GM12875 (cell line): ENCODE measurements at regions not wholly inside any gene's neighbourhood (a gene's known extent, or its start where the extent isn't known, plus 50 kb on each side); places are given as distances from the start of the nearest gene placed in this dataset.

Source experiments
- H3K4me3 ChIP-seq: one replicate; pipeline ENCODE4 v1.5.1; 2011; ENCODE audit warnings: low read depth, low read length, control low read depth
- TF ChIP-seq, protein P1 (sequence below): IDR thresholded peaks from 2 replicates; pipeline ENCODE4 v1.5.1; 2011; ENCODE audit warnings: low read depth, mild to moderate bottlenecking, control low read depth, inconsistent platforms, low read length, moderate library complexity, borderline replicate concordance; ENCODE audit not compliant: insufficient read depth

DNA sequence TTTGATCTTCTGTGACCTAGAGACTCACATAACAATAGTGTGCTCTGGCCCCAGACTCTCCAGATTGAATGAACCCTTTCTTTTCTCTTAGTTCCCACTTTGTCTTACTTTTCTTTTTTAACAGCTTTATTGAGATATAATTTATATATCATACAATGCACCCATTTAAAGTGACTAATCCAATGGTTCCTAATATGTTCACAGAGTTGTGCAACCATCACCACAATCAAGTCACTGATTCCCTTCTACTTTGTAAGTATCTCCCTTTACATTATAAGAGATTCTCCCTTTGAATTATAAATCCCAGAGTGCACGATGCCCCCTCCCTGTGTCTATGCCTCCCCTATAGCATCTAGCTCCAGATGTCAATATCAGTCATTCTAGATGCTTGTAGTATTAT, 172.4 kb downstream of the HINT1 start:
- H3K4me3 ChIP-seq: no peak overlapping the region
- TF ChIP-seq, protein P1, sequence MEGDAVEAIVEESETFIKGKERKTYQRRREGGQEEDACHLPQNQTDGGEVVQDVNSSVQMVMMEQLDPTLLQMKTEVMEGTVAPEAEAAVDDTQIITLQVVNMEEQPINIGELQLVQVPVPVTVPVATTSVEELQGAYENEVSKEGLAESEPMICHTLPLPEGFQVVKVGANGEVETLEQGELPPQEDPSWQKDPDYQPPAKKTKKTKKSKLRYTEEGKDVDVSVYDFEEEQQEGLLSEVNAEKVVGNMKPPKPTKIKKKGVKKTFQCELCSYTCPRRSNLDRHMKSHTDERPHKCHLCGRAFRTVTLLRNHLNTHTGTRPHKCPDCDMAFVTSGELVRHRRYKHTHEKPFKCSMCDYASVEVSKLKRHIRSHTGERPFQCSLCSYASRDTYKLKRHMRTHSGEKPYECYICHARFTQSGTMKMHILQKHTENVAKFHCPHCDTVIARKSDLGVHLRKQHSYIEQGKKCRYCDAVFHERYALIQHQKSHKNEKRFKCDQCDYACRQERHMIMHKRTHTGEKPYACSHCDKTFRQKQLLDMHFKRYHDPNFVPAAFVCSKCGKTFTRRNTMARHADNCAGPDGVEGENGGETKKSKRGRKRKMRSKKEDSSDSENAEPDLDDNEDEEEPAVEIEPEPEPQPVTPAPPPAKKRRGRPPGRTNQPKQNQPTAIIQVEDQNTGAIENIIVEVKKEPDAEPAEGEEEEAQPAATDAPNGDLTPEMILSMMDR: no peak

DNA sequence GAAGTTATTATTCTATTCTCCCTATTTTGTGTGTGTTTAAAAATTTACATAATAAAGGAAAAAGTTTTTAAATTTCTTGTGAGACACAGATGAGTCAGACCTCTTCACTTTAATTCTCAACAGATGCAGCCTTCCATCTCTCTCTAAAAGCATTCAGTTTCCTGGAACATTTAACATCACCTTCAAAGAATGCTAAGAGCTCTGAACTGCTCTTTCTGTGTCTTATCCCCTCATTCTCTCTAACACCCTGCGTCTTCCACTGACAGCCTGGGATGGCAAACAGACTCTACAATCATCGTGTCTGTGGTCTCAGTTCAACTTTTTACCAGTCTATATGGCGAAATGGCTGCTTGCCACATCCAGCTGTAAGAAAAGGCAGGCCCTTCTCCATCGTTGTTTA, 173.0 kb downstream of the HINT1 start:
- no peak overlapping the region for H3K4me3 ChIP-seq
- TF ChIP-seq, protein P1: no peak

DNA sequence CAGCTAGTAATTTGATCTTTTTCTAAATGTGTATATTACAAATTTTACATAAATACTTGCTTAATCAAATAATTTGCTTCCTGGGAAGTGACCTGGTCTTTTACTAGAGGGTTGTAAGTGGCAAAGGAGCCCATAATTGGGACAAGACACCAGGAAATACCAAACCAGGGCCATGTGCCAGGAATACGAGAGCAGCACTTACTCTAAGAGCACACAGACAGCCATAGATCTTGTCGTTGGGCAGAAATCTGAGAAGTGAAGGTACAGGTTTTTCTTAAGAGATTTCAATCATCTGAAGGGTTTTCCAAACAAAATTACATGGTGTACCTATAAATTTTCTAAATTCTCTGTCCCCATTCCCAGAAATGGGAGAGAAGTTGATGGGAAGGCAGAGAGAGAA, 179.3 kb downstream of the HINT1 start:
- TF ChIP-seq, protein P1: no peak
- H3K4me3 ChIP-seq: no peak overlapping the region

DNA sequence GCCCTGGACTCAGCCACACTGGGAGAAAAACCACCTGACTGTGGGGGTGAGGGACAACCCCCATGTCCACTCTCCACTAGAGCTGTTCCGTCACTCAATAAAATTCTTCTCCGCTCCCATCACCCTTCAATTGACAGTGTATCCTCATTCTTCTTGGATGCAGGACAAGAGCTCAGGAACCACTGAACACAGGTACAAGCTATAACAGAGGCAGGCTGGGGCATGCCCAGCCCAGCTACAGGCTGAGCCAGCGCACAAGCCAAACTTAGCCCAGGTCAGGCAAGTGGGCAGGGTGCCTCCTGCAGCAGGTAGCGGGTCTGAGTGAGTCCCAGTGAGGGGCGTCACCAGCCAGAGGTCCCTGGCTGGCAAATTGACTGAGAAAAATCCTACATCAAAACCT, 183.4 kb downstream of the HINT1 start:
- TF ChIP-seq, protein P1: no peak

DNA sequence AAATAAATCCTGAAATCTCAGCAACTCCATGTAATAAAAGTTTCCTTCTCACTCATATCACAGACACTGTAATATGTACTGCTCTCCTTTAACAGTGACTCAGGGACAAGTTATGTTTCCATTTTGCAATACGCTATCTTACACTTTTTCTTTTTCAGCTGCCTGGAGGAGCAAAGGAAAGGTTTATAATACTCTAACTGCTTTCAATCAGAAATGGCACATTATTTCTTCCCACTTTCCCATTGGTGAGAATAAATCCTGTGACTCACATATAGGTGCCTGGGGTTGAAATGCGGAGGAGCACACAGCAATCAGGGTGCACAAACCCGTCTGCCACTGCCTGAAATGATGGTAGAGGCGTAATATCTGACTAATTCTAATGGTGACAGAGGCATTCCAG, 186.6 kb downstream of the HINT1 start:
- H3K4me3 ChIP-seq: no peak overlapping the region
- TF ChIP-seq, protein P1: no peak

More for the DNA sequence above, 183.4 kb downstream of the HINT1 start:
- no peak overlapping the region for H3K4me3 ChIP-seq

DNA sequence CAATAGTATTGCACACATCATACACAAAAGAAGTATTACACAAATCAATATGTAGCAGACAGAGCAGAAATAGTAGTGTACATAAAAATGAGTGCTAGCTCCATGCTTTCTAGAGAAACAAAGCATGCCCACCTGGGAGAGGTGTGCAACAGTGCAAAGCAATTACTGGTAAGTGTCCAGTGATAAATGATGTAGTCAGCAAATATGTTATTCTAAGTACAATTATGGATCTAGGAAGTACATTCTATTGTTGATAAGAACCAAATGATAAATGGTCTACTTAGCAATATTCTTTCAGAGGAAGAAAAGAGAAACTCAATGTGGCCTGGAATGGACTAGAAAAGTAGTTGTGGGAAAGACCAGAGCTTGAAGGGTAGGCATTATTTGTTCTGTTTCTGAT, 188.6 kb downstream of the HINT1 start:
- no peak overlapping the region for H3K4me3 ChIP-seq

DNA sequence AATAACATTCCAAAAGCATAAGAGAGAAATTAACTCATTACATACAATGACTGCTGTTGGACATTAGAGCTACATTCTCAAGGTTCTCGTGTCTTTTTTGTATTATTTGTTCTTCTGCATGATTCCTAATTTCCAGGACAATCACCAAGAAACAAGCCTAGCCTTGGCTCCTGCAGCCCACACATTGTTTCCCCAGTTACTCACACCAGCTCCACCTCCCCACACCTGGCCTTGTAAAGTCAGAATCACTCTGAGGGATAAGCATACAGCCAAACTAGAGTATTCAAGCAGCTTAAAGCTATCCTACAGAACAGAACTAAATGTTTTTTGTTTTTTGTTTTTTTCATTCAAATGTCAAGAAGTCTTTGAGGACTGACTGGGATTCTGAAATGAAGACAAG, 189.2 kb downstream of the HINT1 start:
- H3K4me3 ChIP-seq: no peak overlapping the region
- TF ChIP-seq, protein P1: no peak

More for the DNA sequence above, 188.6 kb downstream of the HINT1 start:
- TF ChIP-seq, protein P1: no peak
